ENCODE measurements at regions not wholly inside any gene's neighbourhood (a gene's known extent, or its start where the extent isn't known, plus 50 kb on each side); places are given as distances from the start of the nearest gene placed in this dataset.

DNA sequence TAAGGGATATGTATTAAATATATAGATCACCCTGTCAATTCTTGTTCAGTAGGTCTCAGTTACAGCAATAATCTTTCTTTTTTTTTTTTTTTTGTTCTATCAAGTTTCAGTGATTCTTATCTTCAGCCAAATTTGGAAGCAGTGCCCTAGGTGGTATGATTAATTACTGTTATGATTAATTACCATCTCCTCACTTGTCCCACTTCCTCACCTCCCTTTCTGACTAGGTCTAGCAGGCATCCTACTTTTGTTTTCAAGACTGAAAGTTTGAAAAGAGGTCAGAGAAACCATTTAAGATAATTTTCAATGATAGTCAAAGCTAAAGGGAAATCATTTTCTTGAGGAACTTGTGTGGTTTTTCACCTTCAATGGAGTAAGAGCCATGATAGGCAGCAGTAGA is 144.0 kb upstream of the CNTN4 start:
- TF ChIP-seq POLR2A (IDR thresholded peaks at IDR 0.05): no peak
- TF ChIP-seq, protein P1, sequence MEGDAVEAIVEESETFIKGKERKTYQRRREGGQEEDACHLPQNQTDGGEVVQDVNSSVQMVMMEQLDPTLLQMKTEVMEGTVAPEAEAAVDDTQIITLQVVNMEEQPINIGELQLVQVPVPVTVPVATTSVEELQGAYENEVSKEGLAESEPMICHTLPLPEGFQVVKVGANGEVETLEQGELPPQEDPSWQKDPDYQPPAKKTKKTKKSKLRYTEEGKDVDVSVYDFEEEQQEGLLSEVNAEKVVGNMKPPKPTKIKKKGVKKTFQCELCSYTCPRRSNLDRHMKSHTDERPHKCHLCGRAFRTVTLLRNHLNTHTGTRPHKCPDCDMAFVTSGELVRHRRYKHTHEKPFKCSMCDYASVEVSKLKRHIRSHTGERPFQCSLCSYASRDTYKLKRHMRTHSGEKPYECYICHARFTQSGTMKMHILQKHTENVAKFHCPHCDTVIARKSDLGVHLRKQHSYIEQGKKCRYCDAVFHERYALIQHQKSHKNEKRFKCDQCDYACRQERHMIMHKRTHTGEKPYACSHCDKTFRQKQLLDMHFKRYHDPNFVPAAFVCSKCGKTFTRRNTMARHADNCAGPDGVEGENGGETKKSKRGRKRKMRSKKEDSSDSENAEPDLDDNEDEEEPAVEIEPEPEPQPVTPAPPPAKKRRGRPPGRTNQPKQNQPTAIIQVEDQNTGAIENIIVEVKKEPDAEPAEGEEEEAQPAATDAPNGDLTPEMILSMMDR (IDR thresholded peaks at IDR 0.05): no peak
- H3K4me3 ChIP-seq: no peak overlapping the region
- H3K36me3 ChIP-seq: no peaks in the 10 kb centered on the region
- H3K27ac ChIP-seq: no peak overlapping the region
- no peaks in the 10 kb centered on the region for H3K4me1 ChIP-seq
- ATAC-seq (no peak), DNase-seq (no peak)
- H3K27me3 ChIP-seq: no peaks in the 10 kb centered on the region
- intact Hi-C loops (cut with DNase I): no loop called here
- H3K9me3 ChIP-seq: no peaks in the 10 kb centered on the region

DNA sequence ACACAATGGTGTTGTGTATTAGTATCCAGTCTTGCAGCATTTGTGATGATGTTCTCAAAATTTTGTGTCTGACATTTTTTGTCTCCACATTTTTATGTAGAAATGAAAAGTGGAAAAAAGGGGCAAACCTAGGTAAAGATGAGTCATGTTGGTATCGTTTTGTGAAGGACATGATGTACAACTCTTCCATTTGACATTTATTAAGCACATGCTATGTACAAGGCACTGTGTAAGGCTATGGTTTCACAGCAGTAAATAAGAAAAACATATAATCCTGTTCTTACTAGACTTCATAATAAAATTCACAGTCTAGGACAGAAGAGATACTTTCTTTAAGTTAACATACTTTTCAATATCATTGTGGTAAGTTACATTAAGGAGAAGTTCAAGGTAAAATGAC is 143.5 kb upstream of the CNTN4 start:
- Histone ChIP-seq H3K9me3 (no peaks in the 10 kb centered on the region), H3K27me3 (no peaks in the 10 kb centered on the region), H3K27ac (no peak overlapping the region), H3K36me3 (no peaks in the 10 kb centered on the region), H3K4me3 (no peak overlapping the region), H3K4me1 (no peaks in the 10 kb centered on the region)
- intact Hi-C loops (cut with DNase I): no loop called here
- ATAC-seq (no peak), DNase-seq (no peak)
- TF ChIP-seq, protein P1 (IDR thresholded peaks at IDR 0.05): no peak
- no peak for TF ChIP-seq POLR2A (IDR thresholded peaks at IDR 0.05)
- WGBS (ENCODE audit: insufficient coverage, low coverage, low lambda C conversion rate, missing lambda C conversion rate): 23% methylated on average over 1 of the region's 1 CpG

DNA sequence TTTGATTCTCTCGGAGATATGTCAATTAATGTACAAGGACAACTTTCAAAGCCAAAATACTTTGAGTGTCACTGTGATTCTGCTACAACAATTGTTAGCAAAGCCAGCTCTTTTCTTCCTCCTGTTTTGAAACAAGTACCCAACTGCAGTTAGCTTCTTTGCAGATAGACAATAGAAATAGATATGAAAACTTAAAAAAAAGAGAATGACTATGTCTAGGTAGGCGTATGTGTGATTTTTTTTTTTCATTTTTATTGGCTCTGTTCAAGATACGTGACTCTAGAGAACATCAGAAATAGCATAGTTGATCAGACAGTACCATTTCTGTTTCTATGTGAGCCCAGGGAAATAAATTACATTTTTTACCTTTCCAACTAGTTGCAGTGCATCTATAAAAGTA is 142.9 kb upstream of the CNTN4 start:
- Histone ChIP-seq H3K36me3 (no peaks in the 10 kb centered on the region), H3K27me3 (no peaks in the 10 kb centered on the region), H3K4me1 (no peaks in the 10 kb centered on the region), H3K9me3 (no peaks in the 10 kb centered on the region), H3K4me3 (no peak overlapping the region), H3K27ac (no peak overlapping the region)
- ATAC-seq (no peak), DNase-seq (no peak)
- 48% methylated on average over 3 of the region's 3 CpGs for WGBS (ENCODE audit: insufficient coverage, low coverage, low lambda C conversion rate, missing lambda C conversion rate)
- TF ChIP-seq, protein P1 (IDR thresholded peaks at IDR 0.05): no peak
- TF ChIP-seq POLR2A (IDR thresholded peaks at IDR 0.05): no peak
- intact Hi-C loops (cut with DNase I): no loop called here

DNA sequence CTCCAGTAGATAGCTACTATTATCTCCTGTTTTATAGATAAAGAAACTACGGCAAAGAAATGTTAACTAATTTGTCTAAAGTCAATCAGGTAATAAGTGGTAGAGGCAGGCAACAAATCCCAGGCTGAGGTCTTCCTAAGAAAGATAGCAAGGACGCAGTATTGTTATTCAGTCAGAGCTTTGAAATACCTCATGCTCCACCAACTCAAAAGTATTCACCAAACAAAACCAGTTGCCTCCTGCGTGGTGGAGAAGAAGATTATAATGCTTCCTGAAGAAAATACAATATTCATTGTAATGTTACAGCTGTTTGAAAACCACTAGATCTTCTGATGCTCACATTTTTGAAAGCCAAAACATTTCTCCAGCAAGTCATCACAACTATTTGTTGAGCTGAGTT is 138.2 kb upstream of the CNTN4 start:
- intact Hi-C loops (cut with DNase I): no loop called here
- no peak for DNase-seq
- no peak overlapping the region for H3K27ac ChIP-seq

More for the DNA sequence above, 138.2 kb upstream of the CNTN4 start:
- H3K36me3 ChIP-seq: no peaks in the 10 kb centered on the region
- TF ChIP-seq POLR2A (IDR thresholded peaks at IDR 0.05): no peak
- TF ChIP-seq, protein P1 (IDR thresholded peaks at IDR 0.05): no peak
- H3K4me1 ChIP-seq: no peaks in the 10 kb centered on the region
- no peak for ATAC-seq
- no peaks in the 10 kb centered on the region for H3K27me3 ChIP-seq
- H3K9me3 ChIP-seq: no peaks in the 10 kb centered on the region
- WGBS (ENCODE audit: insufficient coverage, low coverage, low lambda C conversion rate, missing lambda C conversion rate): 46% methylated on average over 3 of the region's 3 CpGs
- no peak overlapping the region for H3K4me3 ChIP-seq

Measured in right lobe of liver (tissue), 6 donors.